A673 (cell line): ENCODE measurements at regions not wholly inside any gene's neighbourhood (a gene's known extent, or its start where the extent isn't known, plus 50 kb on each side); places are given as distances from the start of the nearest gene placed in this dataset.

Source experiments
- CTCF ChIP-seq: fragments of 300-800, 200-600 bp; sonication (generic); conservative IDR thresholded peaks from 2 replicates; pipeline ENCODE4 v1.5.1; 2017; ENCODE audit warnings: low read depth, mild to moderate bottlenecking, antibody characterized with exemption, low read length, moderate library complexity, mixed read lengths
- EZH2 ChIP-seq: fragments of 200-600 bp; sonication (generic); IDR thresholded peaks from 2 replicates; pipeline ENCODE4 v1.6.1; 2017; ENCODE audit warnings: borderline replicate concordance, low read depth, mild to moderate bottlenecking, mixed read lengths, antibody characterized with exemption, low read length; ENCODE audit not compliant: poor library complexity, severe bottlenecking

DNA sequence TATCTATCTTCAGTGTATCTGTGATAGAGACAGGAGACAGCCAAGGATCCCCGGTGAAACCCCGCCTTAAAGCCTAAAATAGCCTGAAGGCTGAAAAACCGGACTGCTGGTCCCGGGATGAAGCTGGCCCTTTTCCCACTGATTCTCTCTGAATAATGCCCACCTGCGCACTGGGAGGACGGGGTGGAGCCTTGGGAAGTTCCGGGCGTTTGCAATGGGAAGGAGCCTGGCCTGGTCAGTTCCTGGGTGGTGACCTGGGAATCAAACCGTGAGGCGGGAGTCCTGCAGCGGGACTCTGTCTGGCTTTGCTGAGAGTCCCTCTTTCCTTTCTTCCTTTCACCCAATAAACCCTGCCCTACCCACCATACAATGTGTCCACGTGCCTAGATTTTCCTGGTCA, 157.9 kb downstream of the C3orf38 start:
- TF ChIP-seq CTCF (no peak), EZH2 (no peak)
